Iris pigment epithelial cell (primary cell): ENCODE measurements at regions not wholly inside any gene's neighbourhood (a gene's known extent, or its start where the extent isn't known, plus 50 kb on each side); places are given as distances from the start of the nearest gene placed in this dataset.
"Not testable (repeated sequence)": the region's sequence is repeated elsewhere in the genome, so short reads cannot be mapped to it uniquely, and the experiment has no call there.

Experiments
- DNase-seq: peaks from one replicate; pipeline ENCODE4 v3.0.0-alpha.2; 2011; ENCODE audit warnings: low read depth

GRCh38 chr7:155377071-155377837, 79.6 kb downstream of the INSIG1 start:
- no peak for DNase-seq

GRCh38 chr7:155377838-155378579, 79.9 kb upstream of the EN2 start:
- DNase-seq = peak; percentile 31

DNA sequence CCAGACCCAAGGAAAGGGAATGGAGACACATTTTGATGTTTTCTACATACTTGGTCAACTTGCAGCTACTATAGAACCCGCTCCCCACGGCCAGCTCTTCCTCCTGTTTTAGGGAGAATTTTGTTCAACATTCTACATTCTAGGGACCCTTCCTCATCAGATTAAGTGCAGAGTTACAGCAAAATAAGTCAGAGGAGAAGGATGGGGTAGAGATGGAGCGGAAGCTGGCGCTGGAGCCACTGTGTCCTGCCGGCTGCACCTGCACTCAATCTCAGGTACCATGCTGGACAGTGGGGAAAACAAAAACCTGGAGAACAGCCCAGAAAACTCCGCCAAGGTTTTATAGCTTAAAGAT, 79.4 kb upstream of the EN2 start:
- no peak for DNase-seq

DNA sequence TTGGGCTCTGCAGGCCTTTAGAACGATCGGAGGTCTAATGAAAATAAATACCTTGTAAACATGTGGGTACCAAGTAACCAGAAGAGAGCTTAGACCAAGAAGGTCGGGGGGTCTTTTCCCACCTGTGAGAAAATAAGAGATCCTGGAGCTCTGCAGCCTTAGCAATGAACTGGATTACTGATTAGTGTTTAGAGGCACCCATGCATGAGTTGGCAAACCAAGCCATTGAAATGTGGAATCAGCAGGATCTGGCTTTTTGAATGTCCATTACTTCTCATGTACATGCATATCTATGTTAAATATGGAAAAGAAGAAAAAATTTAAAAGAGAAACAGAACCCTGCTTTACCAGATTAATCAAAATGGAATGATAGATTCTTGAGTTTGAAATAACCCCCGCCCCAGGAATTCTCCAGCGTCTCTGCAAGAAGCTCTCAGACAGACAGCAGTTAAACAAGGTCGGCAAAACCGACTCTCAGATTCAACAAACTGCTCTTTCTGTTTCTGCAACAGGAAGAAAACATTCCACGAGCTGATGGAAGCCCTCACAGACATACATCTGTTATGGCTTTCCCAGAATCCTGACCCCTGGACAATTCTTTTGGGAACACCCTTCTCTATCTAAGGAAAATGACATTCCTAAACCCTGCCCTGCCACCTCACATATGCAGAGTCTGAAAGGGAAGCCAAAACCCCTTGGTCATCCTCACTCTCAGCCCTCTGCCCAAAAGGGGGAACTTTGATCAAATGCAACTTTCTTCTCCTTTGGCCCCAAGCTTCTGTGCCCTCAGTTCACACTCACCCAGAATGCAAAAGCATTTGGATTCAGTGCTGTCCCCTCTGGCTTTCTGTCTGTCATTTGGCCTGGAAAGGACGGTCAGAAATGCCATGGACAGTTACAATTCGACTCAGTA, 78.7 kb upstream of the EN2 start:
- DNase-seq = no peak

DNA sequence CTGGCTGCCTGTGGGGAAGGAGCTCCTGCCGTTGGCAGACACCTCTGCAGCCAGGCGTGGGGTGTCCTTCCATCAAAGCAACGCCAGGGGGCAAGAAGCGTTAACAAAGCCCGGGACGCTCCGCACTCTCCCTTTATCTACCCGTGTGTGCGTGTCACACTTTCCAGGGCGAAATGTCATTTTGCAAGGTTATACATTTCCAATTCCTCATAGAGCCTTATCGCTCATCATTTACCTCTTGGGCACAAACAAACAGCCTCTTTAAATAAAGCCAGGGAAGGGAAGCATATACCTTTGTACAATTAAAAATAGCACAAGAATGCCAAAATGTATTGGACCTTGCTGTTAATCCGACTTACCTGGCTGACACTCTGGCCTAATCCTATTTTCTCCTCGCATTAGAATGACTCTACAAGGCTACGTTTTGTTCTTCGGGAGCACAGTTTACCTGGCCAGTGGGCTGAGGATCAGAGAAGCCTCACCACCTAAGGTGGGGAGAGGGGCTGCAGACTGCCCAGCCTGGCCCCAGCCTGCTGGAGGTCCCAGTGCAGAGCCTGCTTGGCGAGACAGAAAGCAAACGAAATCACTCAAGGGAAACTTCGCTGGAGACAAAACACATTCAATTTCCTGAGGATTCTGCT, 77.6 kb upstream of the EN2 start:
- DNase-seq = peak; percentile 66

GRCh38 chr7:155380976-155381851, 76.7 kb upstream of the EN2 start:
- no peak for DNase-seq

DNA sequence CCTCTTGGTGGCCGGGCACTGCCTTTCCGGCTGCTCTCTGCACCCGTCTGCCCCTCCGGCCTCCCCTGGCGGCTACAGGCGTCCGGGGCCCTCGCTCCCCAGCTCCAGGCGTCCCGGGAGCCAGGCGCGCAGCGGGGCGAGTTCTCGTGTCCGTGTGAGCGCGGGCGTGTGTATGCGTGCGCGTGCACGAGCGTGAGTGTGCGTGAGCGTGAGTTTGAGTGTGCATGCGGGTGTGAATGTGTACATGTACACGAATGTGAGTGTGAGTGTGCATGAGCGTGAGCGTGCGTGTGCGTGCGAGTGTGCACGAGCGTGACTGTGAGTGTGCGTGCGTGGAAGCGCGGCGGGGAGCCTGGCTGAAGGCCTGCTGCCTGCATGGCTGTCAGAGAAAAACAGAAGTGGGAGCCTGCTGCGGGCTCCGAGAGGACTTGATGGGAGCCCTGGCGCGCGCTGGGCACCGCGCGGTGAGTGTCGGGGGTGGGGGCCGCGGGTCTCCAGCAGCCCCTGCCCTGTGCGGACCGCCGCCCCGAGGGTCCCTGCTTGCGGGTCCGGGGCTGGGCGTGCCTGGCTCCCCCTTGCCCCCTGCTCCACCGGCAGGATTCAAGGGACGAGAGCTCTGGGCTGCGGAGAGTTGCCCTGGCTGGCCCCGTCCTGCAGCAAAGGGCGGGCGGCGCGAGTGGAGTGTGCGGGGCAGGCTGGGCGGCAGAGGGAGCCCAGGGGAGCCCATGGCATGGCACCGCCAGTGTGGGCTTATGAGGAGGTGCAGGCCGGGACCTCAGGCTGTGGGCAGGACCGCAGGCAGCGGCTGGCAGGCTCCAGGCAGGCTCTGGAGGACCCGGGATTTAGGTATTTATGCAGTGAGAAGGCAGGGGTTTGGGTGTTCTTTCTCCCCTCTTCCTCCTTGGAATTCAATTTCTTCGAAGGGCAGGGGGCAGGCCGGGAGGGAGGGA, 75.8 kb upstream of the EN2 start:
- DNase-seq = no peak

- no peak for DNase-seq
Observed at GRCh38 chr7:155382802-155383171, 75.1 kb upstream of the EN2 start.

DNA sequence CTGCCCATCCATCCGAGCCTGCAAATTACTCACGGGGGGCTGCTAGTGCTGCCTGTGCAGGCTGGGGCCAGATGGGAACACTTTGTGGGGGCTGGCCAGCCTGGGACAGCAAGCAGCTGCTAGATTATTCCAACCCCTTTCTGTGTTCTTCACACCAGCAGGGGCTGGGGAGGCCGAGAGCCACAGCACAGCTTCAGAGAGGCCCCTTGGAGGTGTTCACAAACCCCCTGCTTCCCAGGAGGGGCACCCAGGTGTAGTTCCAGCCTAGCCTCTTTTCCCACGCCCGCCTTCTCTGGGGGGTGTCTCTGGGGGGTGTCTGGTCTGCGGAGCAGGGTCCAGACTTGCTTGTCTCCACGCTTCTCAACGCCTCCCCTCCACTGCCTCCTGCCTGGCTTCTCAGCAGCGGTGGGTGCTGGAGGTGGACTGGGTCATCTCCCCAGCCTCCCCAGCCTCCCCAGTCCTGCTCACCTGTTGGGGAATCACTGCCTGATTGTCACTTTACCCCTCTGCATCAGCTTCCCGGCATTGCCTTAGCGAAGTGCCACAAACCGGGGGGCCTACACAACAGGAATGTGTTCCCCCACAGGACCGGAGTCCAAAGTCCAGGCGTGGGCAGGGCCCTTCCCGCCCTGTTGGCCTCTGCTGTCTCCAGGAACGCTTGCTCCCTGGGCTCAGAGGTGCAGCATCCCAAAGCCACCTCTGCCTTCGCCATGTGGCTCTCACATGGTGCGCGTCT, 74.0 kb upstream of the EN2 start:
- DNase-seq = no peak

DNA sequence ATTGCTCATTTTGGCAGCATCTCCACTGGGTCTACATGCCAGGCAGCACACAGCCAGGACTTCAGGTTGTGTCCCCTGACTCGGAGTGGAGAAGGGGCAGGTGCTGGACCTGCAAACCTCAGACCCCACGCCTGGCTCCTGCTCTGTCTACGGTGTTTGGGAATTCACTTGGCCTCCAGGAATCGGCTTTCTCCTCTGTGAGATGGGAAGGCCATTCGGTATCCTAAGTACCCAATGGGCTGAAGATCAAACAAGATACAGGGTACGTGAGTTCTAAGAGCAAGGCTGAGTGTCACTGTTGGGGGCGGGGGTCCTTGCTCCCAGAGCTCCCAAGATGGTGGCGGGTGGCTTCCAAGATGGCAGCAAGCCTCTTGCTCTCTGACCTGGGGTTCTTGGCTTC, 73.2 kb upstream of the EN2 start:
- DNase-seq = no peak

DNA sequence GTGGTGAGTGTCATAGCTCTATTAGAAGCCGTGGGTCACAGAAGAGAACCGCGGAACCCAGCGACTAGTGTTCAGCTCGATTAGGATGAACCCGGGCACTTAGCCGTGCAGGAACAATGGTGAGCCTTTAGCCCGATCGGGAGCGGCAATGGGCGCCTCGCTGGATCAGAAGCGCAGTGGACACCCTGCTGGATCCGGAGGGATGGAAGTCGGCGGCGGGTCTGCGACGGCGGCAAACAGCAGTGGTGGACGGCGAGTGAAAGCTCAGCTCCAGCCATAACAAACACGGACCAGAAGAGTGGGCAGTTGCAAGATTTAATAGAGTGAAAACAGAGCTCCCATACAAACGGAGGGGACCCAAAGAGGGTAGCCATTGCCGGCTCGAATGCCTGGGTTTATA, 72.7 kb upstream of the EN2 start:
- DNase-seq = not testable (repeated sequence)

- no peak for DNase-seq
Observed at GRCh38 chr7:155386608-155387007, 71.3 kb upstream of the EN2 start.

GRCh38 chr7:155387066-155387620, 70.8 kb upstream of the EN2 start:
- no peak for DNase-seq

- DNase-seq = no peak
Observed at GRCh38 chr7:155388561-155388960, 69.4 kb upstream of the EN2 start.

DNA sequence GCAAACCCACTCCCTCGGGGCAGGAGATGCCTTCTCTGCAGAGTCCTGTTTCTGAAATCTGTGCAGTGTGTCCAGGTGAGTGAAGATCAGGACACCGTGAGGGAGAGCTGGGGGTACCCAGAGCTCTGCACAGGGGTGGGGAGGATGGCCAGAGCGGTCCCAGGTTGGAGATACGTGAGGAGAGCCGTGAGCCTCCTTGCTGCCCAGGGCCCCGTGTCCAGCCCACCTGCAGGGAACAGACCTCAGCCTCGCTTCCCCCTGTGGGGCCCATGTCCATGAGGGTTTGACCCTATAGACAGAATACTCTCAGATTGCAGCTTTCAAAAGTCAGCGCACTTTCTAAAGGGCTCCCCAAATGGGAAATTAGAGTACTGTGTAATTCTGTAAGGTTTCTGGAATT, 66.5 kb upstream of the EN2 start:
- no peak for DNase-seq

- DNase-seq = no peak
Observed at GRCh38 chr7:155392726-155393570, 65.0 kb upstream of the EN2 start.

DNA sequence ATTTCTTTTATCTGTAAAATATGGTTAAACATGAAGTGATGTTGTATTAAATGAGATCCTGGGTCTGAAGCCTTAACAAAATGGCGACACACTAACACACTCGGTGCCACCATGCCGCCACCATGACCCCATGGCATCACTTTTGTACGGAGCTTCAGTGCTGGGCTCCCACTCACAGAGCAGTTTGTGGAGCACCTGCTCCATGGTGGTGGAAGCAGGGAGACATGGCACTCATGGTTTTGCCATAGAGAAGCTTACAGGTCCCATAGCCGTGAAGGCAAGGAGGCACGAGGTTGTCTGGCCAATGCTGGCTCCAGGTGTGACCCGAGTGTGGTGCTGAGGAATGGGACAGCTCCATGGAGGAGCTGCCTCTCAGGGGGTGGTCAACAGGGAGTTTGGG, 63.5 kb upstream of the EN2 start:
- no peak for DNase-seq

- no peak for DNase-seq
Observed at GRCh38 chr7:155395176-155395797, 62.6 kb upstream of the EN2 start.
